A549 (cell line): ENCODE measurements at regions not wholly inside any gene's neighbourhood (a gene's known extent, or its start where the extent isn't known, plus 50 kb on each side); places are given as distances from the start of the nearest gene placed in this dataset.

Source experiments
- ATAC-seq, 2 experiments: fragments of 200-7000 bp in 1 of 2; fragments of >200 bp in 1 of 2; cut with Nextera tagmentation in 1 of 2; cut with Tn5 transposase in 1 of 2; 3 replicates each; pipeline versions ENCODE4 v1.8.0 to v1.9.1; 2018 to 2020; ENCODE audit warnings: mild to moderate bottlenecking in 1 of 2, moderate library complexity in 1 of 2
- CTCF ChIA-PET: fragments of 300-600 bp; sonication (Branson Sonifier 250); formaldehyde crosslinking; extraction: SDS; loops from one replicate; lab custom pipeline; 2021; ENCODE audit warnings: antibody characterized with exemption, inconsistent platforms; lab: Yijun Ruan, JAX
- POLR2A ChIA-PET: fragments of 350-600 bp; formaldehyde crosslinking; extraction: SDS; loops from one replicate; lab custom pipeline; 2021; ENCODE audit warnings: antibody characterized with exemption, inconsistent platforms; lab: Yijun Ruan, JAX
- DNase-seq, 2 experiments: peaks; one replicate each; pipeline versions ENCODE4 v3.0.0 to v3.0.0-alpha.2; 2011 to 2016; ENCODE audit warnings: low read depth in 1 of 2, low spot score in 1 of 2
- FAIRE-seq: peaks from 2 replicates; lab custom pipeline; 2011; peaks lifted over from hg19 to GRCh38; lab: Jason Lieb, UNC
- H3K27ac ChIP-seq, 2 experiments: fragments of >200 bp; sonication (Bioruptor Twin); formaldehyde crosslinking; 3 replicates each; pipeline ENCODE4 v1.5.1; 2016 to 2017
- H3K4me1 ChIP-seq: fragments of >200 bp; sonication (Bioruptor Twin); formaldehyde crosslinking; 3 replicates; pipeline ENCODE4 v1.6.1; 2016
- H3K4me2 ChIP-seq: fragments of >200 bp; sonication (Bioruptor Twin); formaldehyde crosslinking; 3 replicates; pipeline ENCODE4 v1.6.1; 2016
- H3K4me3 ChIP-seq: fragments of >200 bp; sonication (Bioruptor Twin); formaldehyde crosslinking; 3 replicates; pipeline ENCODE4 v1.5.1; 2016
- H3K9me3 ChIP-seq: fragments of >200 bp; sonication (Bioruptor Twin); formaldehyde crosslinking; 3 replicates; pipeline ENCODE4 v1.6.1; 2016
- BCL3 ChIP-seq: fragments of >200 bp; sonication (Bioruptor Twin); formaldehyde crosslinking; IDR thresholded peaks from 3 replicates; pipeline ENCODE4 v1.6.1; 2016
- BHLHE40 ChIP-seq: IDR thresholded peaks from 2 replicates; pipeline ENCODE4 v1.6.1; 2012; ENCODE audit warnings: low read depth, low read length, inconsistent platforms
- CHD2 ChIP-seq: fragments of 150-350 bp; IDR thresholded peaks from 2 replicates; pipeline ENCODE4 v1.6.1; 2014; ENCODE audit warnings: low read length; ENCODE audit not compliant: partially characterized antibody
- CHD4 ChIP-seq: fragments of 200-600 bp; sonication (generic); IDR thresholded peaks from 2 replicates; pipeline ENCODE4 v1.6.1; 2016; ENCODE audit warnings: antibody characterized with exemption, mild to moderate bottlenecking, borderline replicate concordance
- CTCF ChIP-seq: fragments of >200 bp; sonication (Bioruptor Twin); formaldehyde crosslinking; IDR thresholded peaks from 3 replicates; pipeline ENCODE4 v1.5.1; 2016
- E2F6 ChIP-seq: IDR thresholded peaks from 2 replicates; pipeline ENCODE4 v1.6.1; 2012; ENCODE audit warnings: low read depth, borderline replicate concordance
- EHMT2 ChIP-seq: fragments of 200-600 bp; sonication (generic); IDR thresholded peaks from 2 replicates; pipeline ENCODE4 v1.6.1; 2016; ENCODE audit warnings: antibody characterized with exemption, low read depth, mild to moderate bottlenecking, moderate library complexity
- FOSB ChIP-seq: fragments of 250-450 bp; sonication (Bioruptor Pico); IDR thresholded peaks from 2 replicates; pipeline ENCODE4 v1.5.0; 2020; ENCODE audit warnings: mild to moderate bottlenecking, moderate library complexity
- FOSL2 ChIP-seq, 2 experiments: fragments of 450-650 bp in 1 of 2; fragments of >200 bp in 1 of 2; sonication (Bioruptor Twin) in 1 of 2; formaldehyde crosslinking; IDR thresholded peaks; 2 replicates each; pipeline versions ENCODE4 v1.5.0 to v1.6.1; 2016 to 2020; ENCODE audit warnings: mild to moderate bottlenecking in 1 of 2, moderate library complexity in 1 of 2
- GATA3 ChIP-seq: IDR thresholded peaks from 2 replicates; pipeline ENCODE4 v1.6.1; 2012; ENCODE audit warnings: borderline replicate concordance
- HDAC2 ChIP-seq: fragments of 200-600 bp; sonication (generic); IDR thresholded peaks from 2 replicates; pipeline ENCODE4 v1.6.1; 2016
- HOXA7 ChIP-seq: fragments of 250-450 bp; sonication (Bioruptor Pico); IDR thresholded peaks from 2 replicates; pipeline ENCODE4 v1.5.0; 2020; ENCODE audit warnings: mild to moderate bottlenecking, moderate library complexity
- HOXB13 ChIP-seq: fragments of 250-450 bp; sonication (Bioruptor Pico); IDR thresholded peaks from 2 replicates; pipeline ENCODE4 v1.5.0; 2020; ENCODE audit warnings: low read depth, mild to moderate bottlenecking, moderate library complexity
- KDM1A ChIP-seq: fragments of 200-600 bp; sonication (generic); IDR thresholded peaks from 2 replicates; pipeline ENCODE4 v1.6.1; 2016; ENCODE audit warnings: low read depth, mild to moderate bottlenecking
- KDM5A ChIP-seq: fragments of 200-600 bp; sonication (generic); IDR thresholded peaks from 2 replicates; pipeline ENCODE4 v1.6.1; 2016; ENCODE audit warnings: antibody characterized with exemption, mild to moderate bottlenecking
- MAFK ChIP-seq: fragments of 450-650 bp; IDR thresholded peaks from 2 replicates; pipeline ENCODE4 v1.6.1; 2014; ENCODE audit not compliant: partially characterized antibody
- MAX ChIP-seq: IDR thresholded peaks from 2 replicates; pipeline ENCODE4 v1.6.1; 2012
- MAZ ChIP-seq: fragments of 150-350 bp; IDR thresholded peaks from 2 replicates; pipeline ENCODE4 v1.6.1; 2014; ENCODE audit warnings: antibody characterized with exemption, low read depth, low read length, borderline replicate concordance
- MYC ChIP-seq: IDR thresholded peaks from 2 replicates; pipeline ENCODE4 v1.6.1; 2012; ENCODE audit warnings: mild to moderate bottlenecking, inconsistent platforms, low read length, improper control_type of control experiment, borderline replicate concordance
- POLR2A ChIP-seq: IDR thresholded peaks from 2 replicates; pipeline ENCODE4 v1.6.1; 2012; ENCODE audit warnings: mild to moderate bottlenecking, low read length
- RAD21 ChIP-seq, 2 experiments: fragments of >200 bp in 1 of 2; sonication (Bioruptor Twin) in 1 of 2; formaldehyde crosslinking in 1 of 2; IDR thresholded peaks in 1 of 2; conservative IDR thresholded peaks in 1 of 2; 2 replicates in 1 of 2; 3 replicates in 1 of 2; pipeline ENCODE4 v1.6.1; 2012 to 2018; ENCODE audit warnings: inconsistent platforms in 1 of 2
- RCOR1 ChIP-seq: fragments of 150-350 bp; IDR thresholded peaks from 2 replicates; pipeline ENCODE4 v1.6.1; 2014; ENCODE audit warnings: antibody characterized with exemption, low read length, low read depth
- RNF2 ChIP-seq: fragments of 200-600 bp; sonication (generic); IDR thresholded peaks from 2 replicates; pipeline ENCODE4 v1.6.1; 2016; ENCODE audit warnings: low read depth, mild to moderate bottlenecking, antibody characterized with exemption, moderate library complexity, borderline replicate concordance
- SMC3 ChIP-seq: fragments of >200 bp; sonication (Bioruptor Twin); formaldehyde crosslinking; IDR thresholded peaks from 3 replicates; pipeline ENCODE4 v1.6.1; 2018; ENCODE audit warnings: inconsistent platforms
- TFCP2L1 ChIP-seq: fragments of 250-450 bp; sonication (Bioruptor Pico); IDR thresholded peaks from 2 replicates; pipeline ENCODE4 v1.5.0; 2021; ENCODE audit warnings: mild to moderate bottlenecking
- USF2 ChIP-seq: fragments of 450-650 bp; IDR thresholded peaks from 2 replicates; pipeline ENCODE4 v1.6.1; 2014; ENCODE audit warnings: antibody characterized with exemption
- ZC3H11A ChIP-seq: fragments of 450-650 bp; IDR thresholded peaks from 2 replicates; pipeline ENCODE4 v1.6.1; 2014; ENCODE audit warnings: antibody characterized with exemption, mild to moderate bottlenecking
- WGBS: methylation state at CpG from one replicate; pipeline ENCODE4 v1.1.6; 2017; ENCODE audit errors: missing lambda C conversion rate; 5-methylcytosine and 5-hydroxymethylcytosine counted together
- TF ChIP-seq, protein P1 (sequence below): IDR thresholded peaks from 2 replicates; pipeline ENCODE4 v1.6.1; 2012

DNA sequence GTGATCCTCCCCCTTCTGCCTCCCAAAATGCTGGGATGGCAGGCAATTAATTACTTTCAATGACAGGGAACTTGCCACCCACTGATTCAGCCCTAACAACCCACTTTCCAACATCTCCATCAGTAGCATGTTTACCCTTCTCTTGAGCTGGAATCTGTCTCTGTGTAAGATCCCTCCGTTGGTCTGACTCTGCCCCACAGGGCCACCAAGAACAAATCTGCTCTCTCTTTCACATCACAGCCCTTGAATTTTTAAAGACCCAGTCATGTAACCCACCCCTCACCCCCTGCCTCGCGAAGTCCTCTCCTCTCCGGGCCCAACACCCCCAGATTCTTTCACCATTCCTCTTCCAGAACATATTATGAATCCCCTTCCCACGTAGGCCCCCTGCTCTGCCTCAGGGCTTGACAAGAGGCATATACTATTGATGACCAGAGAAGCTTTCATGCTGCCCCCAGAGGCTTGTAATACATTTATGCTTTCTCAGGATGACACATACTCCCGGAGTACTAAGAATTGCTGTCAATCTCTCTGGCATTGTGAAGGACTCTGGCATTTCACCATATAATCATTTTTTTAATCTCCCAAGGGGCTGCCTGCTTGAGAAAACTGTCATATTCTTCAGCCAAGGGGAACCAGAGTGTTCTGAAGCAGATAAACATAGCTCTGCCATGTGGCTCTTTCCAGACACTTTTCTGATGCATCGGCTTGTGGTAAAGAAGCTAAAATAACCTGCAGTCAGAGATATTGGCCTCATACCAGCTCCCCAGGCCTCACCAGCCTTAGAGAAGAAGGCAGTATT lies 179.2 kb upstream of the AUTS2 start:
- Histone ChIP-seq H3K27ac (peak overlapping the region; percentile 5 to 18; a peak in 3 of 6 replicates), H3K4me1 (peaks cover 19% of the 10 kb centered on the region), H3K4me3 (no peak overlapping the region), H3K9me3 (no peaks in the 10 kb centered on the region), H3K4me2 (peak overlapping the region; percentile 20; the same call in 1 of the 3 replicates)
- POLR2A ChIA-PET = interaction anchor here (0.6 kb wide), 1 partner anchor 464 kb away, joined by 3 read pairs; no protein-coding TSS in a partner anchor
- FAIRE-seq (no peak), DNase-seq (no peak), ATAC-seq (no peak)
- CTCF ChIA-PET = interaction anchor here (0.7 kb wide), 2 partner anchors 8 to 13 kb away, joined by 3 read pairs; no protein-coding TSS in a partner anchor
- 51% methylated on average over 7 of the region's 7 CpGs for WGBS
- TF ChIP-seq KDM5A = no peak

DNA sequence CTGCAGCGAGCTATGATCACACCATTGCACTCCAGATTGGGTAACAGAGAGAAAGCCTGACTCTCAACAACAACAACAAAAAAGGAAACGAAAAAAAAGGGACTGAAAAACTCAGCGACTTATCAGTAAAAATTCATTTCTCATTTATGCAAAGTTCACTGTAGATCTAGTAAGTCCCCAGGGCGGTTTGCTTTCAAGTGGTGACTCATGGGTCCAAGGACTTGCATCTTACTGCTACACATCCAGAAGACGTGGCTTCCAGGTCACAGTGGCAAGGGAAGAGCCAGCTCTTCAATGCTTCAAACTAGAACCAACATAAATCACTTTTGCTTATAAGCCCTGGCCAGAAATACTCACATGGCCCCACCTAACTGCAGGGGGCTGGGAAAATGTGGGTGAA lies 178.3 kb upstream of the AUTS2 start:
- DNase-seq (peak in 1 of 2 experiments; percentile 51), FAIRE-seq (no peak), ATAC-seq (peak in 1 of 2 experiments; percentile 54; a peak in 1 of 6 replicates)
- TF ChIP-seq EHMT2 (no peak), MAZ (no peak), CHD4 (no peak), USF2 (no peak), BCL3 (no peak), FOSL2 (IDR thresholded peaks at IDR 0.05) (no peak), FOSL2 (CRISPR knock-in tag; IDR thresholded peaks at IDR 0.05) (no peak), HOXA7 (CRISPR knock-in tag) (no peak), MAFK (no peak), FOSB (CRISPR knock-in tag) (no peak), RAD21 (conservative IDR thresholded peaks at IDR 0.05 in 1 of 2, IDR thresholded peaks at IDR 0.05 in 1 of 2) (no peak), CTCF (no peak), KDM1A (no peak), MAX (no peak)
- TF ChIP-seq, protein P1, sequence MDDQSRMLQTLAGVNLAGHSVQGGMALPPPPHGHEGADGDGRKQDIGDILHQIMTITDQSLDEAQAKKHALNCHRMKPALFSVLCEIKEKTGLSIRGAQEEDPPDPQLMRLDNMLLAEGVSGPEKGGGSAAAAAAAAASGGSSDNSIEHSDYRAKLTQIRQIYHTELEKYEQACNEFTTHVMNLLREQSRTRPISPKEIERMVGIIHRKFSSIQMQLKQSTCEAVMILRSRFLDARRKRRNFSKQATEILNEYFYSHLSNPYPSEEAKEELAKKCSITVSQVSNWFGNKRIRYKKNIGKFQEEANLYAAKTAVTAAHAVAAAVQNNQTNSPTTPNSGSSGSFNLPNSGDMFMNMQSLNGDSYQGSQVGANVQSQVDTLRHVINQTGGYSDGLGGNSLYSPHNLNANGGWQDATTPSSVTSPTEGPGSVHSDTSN = no peak
- WGBS = 20% methylated on average over 5 of the region's 5 CpGs
- Histone ChIP-seq H3K4me2 (peak overlapping the region; percentile 25), H3K27ac (peak overlapping the region; percentile 5 to 39; a peak in 3 of 6 replicates), H3K4me1 (peaks cover 19% of the 10 kb centered on the region), H3K9me3 (no peaks in the 10 kb centered on the region), H3K4me3 (no peak overlapping the region)
- CTCF ChIA-PET = interaction anchor here (0.7 kb wide), 1 partner anchor 12 kb away, joined by 3 read pairs; no protein-coding TSS in a partner anchor
- POLR2A ChIA-PET = interaction anchor here (0.6 kb wide), 1 partner anchor 463 kb away, joined by 3 read pairs; no protein-coding TSS in a partner anchor

DNA sequence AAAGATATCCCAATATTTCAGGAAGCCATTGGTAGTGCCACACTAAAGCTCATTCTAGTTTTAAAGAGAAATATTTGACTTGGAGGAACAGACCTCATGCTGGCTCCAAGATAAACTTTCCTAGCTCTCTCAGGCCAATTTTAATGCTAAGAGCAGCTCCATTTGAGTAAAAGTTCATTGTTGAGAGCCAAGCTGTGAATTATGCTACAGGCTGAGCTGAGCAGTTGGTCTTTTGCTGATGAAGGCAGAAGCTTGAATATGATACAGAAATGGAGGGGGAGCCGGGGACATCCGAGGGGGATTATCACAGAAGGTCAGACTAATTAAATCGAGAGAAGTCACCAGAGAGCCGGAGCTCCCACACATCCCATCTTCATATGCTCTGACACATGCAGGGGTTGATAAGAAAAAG lies 175.7 kb upstream of the AUTS2 start:
- FAIRE-seq = no peak
- TF ChIP-seq GATA3 = no peak
- TF ChIP-seq CHD4 = no peak
- TF ChIP-seq HDAC2 = no peak
- TF ChIP-seq ZC3H11A = no peak
- no peak for TF ChIP-seq SMC3
- TF ChIP-seq E2F6 = no peak
- no peak for TF ChIP-seq RCOR1
- no peak for TF ChIP-seq RNF2
- no peak for TF ChIP-seq TFCP2L1 (CRISPR knock-in tag)
- TF ChIP-seq POLR2A = no peak
- TF ChIP-seq CHD2 = no peak
- no peak for TF ChIP-seq MYC
- TF ChIP-seq FOSB (CRISPR knock-in tag) = no peak
- no peak for TF ChIP-seq BHLHE40
- TF ChIP-seq HOXB13 (CRISPR knock-in tag) = no peak

More for the DNA sequence above, 175.7 kb upstream of the AUTS2 start:
- 28% methylated on average over 4 of the region's 4 CpGs for WGBS
- no peaks in the 10 kb centered on the region for H3K9me3 ChIP-seq
- DNase-seq (no peak), ATAC-seq (no peak)
- no peak overlapping the region for H3K4me3 ChIP-seq
- ChIA-PET POLR2A (no interaction called here), CTCF (no interaction called here)
- H3K4me1 ChIP-seq = peaks cover 19% of the 10 kb centered on the region
- no peak overlapping the region for H3K4me2 ChIP-seq
- no peak overlapping the region for H3K27ac ChIP-seq
